IPS-18c (cell line): ENCODE measurements at regions not wholly inside any gene's neighbourhood (a gene's known extent, or its start where the extent isn't known, plus 50 kb on each side); places are given as distances from the start of the nearest gene placed in this dataset.
"Not testable (repeated sequence)": the region's sequence is repeated elsewhere in the genome, so short reads cannot be mapped to it uniquely, and the experiment has no call there.

Experiments
- H3K4me3 ChIP-seq: 2 replicates; pipeline ENCODE4 v1.7.0; 2013; ENCODE audit warnings: low read depth, mild to moderate bottlenecking, low read length, moderate library complexity; ENCODE audit not compliant: insufficient read depth
- H3K9me3 ChIP-seq: one replicate; pipeline ENCODE4 v1.6.1; 2013; ENCODE audit warnings: mild to moderate bottlenecking, low read length, moderate library complexity; ENCODE audit not compliant: control insufficient read depth, insufficient read depth

- no peak overlapping the region for H3K4me3 ChIP-seq
- H3K9me3 ChIP-seq, result no peaks in the 10 kb centered on the region
These were observed 73.5 kb upstream of the CDK6 start for GRCh38 chr7:92909686-92910475.

GRCh38 chr7:92904244-92905131 lies 68.1 kb upstream of the CDK6 start:
- Histone ChIP-seq H3K9me3 (no peaks in the 10 kb centered on the region), H3K4me3 (no peak overlapping the region)

- no peaks in the 10 kb centered on the region for H3K9me3 ChIP-seq
- no peak overlapping the region for H3K4me3 ChIP-seq
These were observed 62.4 kb upstream of the CDK6 start for GRCh38 chr7:92898798-92899197.

GRCh38 chr7:92894857-92895256 lies 58.5 kb upstream of the CDK6 start:
- H3K9me3 ChIP-seq, H3K4me3 ChIP-seq: not testable (repeated sequence)

- no peak overlapping the region for H3K4me3 ChIP-seq
- no peaks in the 10 kb centered on the region for H3K9me3 ChIP-seq
These were observed 52.7 kb upstream of the CDK6 start for GRCh38 chr7:92889081-92889480.
